ENCODE measurements at regions not wholly inside any gene's neighbourhood (a gene's known extent, or its start where the extent isn't known, plus 50 kb on each side); places are given as distances from the start of the nearest gene placed in this dataset.
"Not testable (repeated sequence)": the region's sequence is repeated elsewhere in the genome, so short reads cannot be mapped to it uniquely, and the experiment has no call there.

DNA sequence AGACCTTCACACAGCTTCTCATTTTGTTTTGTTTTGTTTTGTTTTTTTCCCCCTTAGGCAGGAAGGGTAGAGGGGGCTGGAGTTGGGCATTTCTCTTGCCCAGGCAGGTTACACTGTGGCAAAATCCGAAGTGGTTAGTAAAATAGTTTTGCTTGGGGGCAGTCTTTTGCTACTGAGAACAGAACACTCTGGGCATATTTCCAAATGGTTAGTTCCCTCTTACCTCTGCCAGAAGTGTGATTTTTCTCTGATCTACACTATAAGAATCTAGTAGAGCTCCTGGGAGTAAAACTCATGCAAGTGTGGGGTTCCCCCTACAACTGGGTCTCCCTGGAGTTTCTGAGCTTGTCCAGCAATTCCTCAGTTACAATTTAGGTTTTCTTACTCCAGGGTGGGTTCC lies 61.7 kb downstream of the NPS start:
- CTCF ChIA-PET: no interaction called here
- no peak overlapping the region for H3K27ac Mint-ChIP-seq
- no peaks in the 10 kb centered on the region for H3K27me3 Mint-ChIP-seq
- H3K36me3 Mint-ChIP-seq (ENCODE audit: low read depth): no peaks in the 10 kb centered on the region
- no peaks in the 10 kb centered on the region for H3K9me3 Mint-ChIP-seq
- H3K4me1 Mint-ChIP-seq: no peaks in the 10 kb centered on the region
- DNase-seq: no peak
- no peak overlapping the region for H3K4me3 Mint-ChIP-seq
- POLR2A ChIA-PET: no interaction called here

DNA sequence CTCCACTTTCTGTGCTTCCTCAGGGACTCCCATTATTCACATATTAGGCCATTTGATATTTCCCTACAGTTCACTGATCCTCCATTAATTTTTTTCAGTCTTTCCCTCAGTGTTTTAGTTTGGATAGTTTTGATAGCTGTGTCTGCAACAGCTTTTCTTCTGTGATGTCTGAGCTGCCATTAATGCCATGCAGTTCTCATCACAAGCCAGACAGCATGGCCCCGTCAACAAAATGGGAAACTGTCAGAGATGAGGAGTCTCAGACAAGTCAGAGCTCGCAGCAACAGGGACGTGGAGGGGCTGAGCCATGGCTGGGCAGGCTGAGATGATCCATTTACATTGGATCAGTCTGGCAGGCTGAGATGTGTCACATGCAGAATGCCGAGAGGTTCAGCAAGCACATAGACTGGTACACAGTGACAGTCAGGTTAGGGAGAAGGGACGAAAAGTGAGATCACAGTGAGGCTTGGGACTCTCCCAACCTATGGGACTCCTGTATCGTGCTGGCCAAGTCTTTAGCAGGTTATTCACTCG lies 65.4 kb downstream of the NPS start:
- H3K4me1 Mint-ChIP-seq: no peaks in the 10 kb centered on the region
- no peaks in the 10 kb centered on the region for H3K27me3 Mint-ChIP-seq
- DNase-seq: no peak
- H3K27ac Mint-ChIP-seq: no peak overlapping the region
- POLR2A ChIA-PET: no interaction called here
- CTCF ChIA-PET: no interaction called here
- H3K36me3 Mint-ChIP-seq (ENCODE audit: low read depth): no peaks in the 10 kb centered on the region
- no peaks in the 10 kb centered on the region for H3K9me3 Mint-ChIP-seq
- no peak overlapping the region for H3K4me3 Mint-ChIP-seq

DNA sequence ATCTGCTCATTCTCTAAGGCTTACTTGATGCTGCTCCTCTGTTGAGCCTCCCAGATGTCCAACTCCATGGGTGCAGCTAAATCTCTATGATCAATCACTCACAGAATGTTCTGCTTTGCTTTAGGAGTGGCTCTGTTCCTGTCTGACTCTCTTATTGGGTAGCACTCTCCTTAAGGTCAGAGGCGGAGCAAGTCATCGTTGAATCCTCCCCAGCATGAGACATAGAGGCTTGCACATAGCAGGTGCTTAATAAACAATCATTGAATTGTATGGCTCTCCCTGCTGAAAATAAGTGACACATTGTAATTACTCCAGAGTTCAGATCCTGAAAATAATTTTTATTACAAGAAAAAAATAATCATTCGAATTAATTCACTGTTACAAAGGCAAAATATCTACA lies 69.7 kb downstream of the NPS start:
- no peak overlapping the region for H3K4me3 Mint-ChIP-seq
- no peak overlapping the region for H3K27ac Mint-ChIP-seq
- H3K36me3 Mint-ChIP-seq (ENCODE audit: low read depth): no peaks in the 10 kb centered on the region
- H3K27me3 Mint-ChIP-seq: no peaks in the 10 kb centered on the region
- ChIA-PET CTCF (no interaction called here), POLR2A (no interaction called here)
- no peaks in the 10 kb centered on the region for H3K9me3 Mint-ChIP-seq
- no peak for DNase-seq
- H3K4me1 Mint-ChIP-seq: no peaks in the 10 kb centered on the region

DNA sequence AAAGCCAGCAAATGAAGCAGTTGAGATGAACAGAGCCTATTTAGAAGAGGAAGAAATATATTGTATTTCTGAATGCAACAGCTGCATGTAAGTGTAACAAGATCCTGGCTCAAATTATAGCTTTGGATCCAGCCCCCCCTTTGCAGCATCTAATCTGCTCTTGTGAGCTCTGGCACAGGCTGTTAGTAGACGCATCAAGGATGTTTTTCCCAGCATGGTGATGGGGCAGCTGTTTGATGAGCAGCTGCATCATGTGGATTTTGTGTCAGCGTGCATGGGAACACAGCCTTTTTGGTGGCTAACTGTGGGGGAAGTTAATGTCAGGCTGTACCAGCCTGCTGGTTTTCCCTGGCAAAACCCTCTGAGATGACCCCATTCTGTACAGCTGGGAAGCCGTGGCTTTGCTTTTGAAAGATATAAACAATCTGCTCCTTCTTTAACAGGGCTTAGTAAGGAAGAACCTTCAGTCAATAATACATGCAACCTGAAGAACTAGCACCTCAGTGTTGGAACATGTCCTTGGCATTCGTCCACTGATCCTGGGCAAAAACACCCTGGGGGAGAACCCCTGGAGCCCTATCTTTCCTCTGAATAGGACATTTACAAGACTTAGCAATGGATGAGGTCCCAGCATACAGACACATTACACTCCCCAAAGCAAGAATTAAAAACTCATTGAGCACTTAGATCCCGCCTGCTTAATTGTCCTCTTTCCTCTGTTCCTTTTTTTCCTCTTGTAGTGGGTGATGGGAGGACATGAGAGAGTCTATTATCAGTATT lies 70.6 kb downstream of the NPS start:
- Mint-ChIP-seq H3K36me3 (ENCODE audit: low read depth) (no peaks in the 10 kb centered on the region), H3K4me3 (no peak overlapping the region), H3K27ac (no peak overlapping the region), H3K4me1 (no peaks in the 10 kb centered on the region), H3K9me3 (no peaks in the 10 kb centered on the region), H3K27me3 (no peaks in the 10 kb centered on the region)
- ChIA-PET CTCF (no interaction called here), POLR2A (no interaction called here)
- DNase-seq: no peak

DNA sequence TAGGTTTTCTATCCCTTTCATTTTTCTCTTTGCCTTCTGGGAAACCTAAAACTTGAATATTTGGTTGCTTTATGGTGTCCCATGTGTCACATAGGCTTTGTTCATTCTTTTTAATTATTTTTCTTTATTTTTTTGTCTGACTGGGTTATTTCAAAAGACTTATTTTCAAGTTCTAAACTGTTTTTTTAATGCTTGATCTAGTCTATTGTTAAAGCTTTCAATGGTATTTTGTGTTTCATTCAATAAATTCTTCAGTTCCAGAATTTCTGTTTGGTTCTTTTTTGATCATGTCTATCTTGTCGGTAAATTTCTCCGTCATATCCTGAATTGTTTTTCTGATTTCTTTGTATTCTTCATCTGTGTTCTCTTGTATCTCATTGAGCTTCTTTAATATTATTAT lies 86.8 kb downstream of the NPS start:
- H3K9me3 Mint-ChIP-seq: peaks cover 22% of the 10 kb centered on the region
- no peaks in the 10 kb centered on the region for H3K36me3 Mint-ChIP-seq (ENCODE audit: low read depth)
- no peak overlapping the region for H3K27ac Mint-ChIP-seq
- H3K4me3 Mint-ChIP-seq: no peak overlapping the region
- no peak for DNase-seq
- ChIA-PET POLR2A (no interaction called here), CTCF (no interaction called here)
- H3K4me1 Mint-ChIP-seq: no peaks in the 10 kb centered on the region
- no peaks in the 10 kb centered on the region for H3K27me3 Mint-ChIP-seq

DNA sequence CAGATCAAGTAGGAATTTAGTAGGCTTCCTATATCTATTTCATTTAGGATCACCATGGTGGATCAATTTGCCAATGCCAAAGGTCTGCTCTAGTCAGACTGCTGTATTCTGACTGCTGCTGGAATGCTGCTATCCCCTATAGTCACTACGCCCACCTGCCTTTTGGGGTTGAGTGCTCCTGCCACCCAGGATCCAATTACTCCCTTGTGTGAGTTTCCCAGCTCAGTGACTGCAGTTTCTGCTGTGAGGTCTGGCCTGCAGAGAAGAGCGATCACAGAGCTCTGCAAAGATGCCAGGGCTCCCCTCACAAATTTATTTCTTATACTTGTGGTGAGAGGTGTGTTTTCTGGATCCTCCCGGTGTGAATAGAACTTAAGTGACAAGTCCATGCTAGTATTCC lies 88.1 kb upstream of the FOXI2 start:
- Mint-ChIP-seq H3K36me3 (ENCODE audit: low read depth) (no peaks in the 10 kb centered on the region), H3K9me3 (no peaks in the 10 kb centered on the region), H3K4me1 (no peaks in the 10 kb centered on the region), H3K4me3 (no peak overlapping the region), H3K27me3 (no peaks in the 10 kb centered on the region), H3K27ac (no peak overlapping the region)
- POLR2A ChIA-PET: no interaction called here
- no peak for DNase-seq
- CTCF ChIA-PET: no interaction called here

DNA sequence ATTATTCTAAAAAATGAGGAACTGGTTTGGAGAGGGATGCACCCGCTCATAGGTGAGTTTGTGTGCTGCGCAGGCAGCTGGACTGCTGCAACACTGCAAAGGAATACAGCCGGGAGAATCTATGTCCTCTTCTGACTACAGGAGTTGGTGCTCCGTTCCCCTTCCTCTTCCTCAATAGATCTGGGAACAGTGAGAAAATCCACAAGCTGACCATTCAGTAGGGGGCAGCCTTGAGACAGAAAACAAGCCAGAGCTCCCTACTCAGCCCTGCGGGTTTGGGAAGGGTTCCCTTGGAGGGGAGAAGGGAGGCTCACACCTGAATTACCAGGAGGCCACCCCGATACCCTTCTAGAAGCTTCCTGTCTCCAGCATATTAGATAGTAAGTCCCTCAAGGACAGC lies 87.3 kb upstream of the FOXI2 start:
- POLR2A ChIA-PET: no interaction called here
- Mint-ChIP-seq H3K36me3 (ENCODE audit: low read depth) (no peaks in the 10 kb centered on the region), H3K4me3 (no peak overlapping the region), H3K4me1 (no peaks in the 10 kb centered on the region), H3K27me3 (no peaks in the 10 kb centered on the region), H3K9me3 (no peaks in the 10 kb centered on the region), H3K27ac (no peak overlapping the region)
- CTCF ChIA-PET: interaction anchor here (1.0 kb wide), 1 partner anchor 204 kb away, joined by 3 read pairs; no protein-coding TSS in a partner anchor
- DNase-seq: no peak

DNA sequence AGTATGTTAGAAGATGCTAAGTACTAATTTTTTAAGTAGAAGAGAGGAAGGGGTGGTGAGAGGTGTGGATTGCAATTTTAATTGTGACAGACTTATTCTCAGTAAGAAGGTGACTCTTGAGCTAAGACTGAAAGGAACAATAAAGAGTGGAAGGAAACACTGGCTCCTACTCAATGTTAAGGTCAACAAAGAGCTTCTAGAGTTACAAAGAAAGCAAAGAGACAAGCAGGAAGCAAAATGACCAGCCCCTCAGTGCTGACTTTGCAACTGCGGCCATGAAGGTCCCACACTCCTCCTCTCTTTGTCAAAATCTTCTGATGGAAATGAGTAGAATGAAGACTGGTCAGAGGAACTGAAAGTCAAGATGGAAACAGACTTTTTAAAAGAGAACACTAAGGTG lies 79.9 kb upstream of the FOXI2 start:
- no peak overlapping the region for H3K27ac Mint-ChIP-seq
- H3K4me1 Mint-ChIP-seq: no peaks in the 10 kb centered on the region
- no peak overlapping the region for H3K4me3 Mint-ChIP-seq
- ChIA-PET CTCF (no interaction called here), POLR2A (no interaction called here)
- no peaks in the 10 kb centered on the region for H3K36me3 Mint-ChIP-seq (ENCODE audit: low read depth)
- no peaks in the 10 kb centered on the region for H3K27me3 Mint-ChIP-seq
- no peaks in the 10 kb centered on the region for H3K9me3 Mint-ChIP-seq
- no peak for DNase-seq

DNA sequence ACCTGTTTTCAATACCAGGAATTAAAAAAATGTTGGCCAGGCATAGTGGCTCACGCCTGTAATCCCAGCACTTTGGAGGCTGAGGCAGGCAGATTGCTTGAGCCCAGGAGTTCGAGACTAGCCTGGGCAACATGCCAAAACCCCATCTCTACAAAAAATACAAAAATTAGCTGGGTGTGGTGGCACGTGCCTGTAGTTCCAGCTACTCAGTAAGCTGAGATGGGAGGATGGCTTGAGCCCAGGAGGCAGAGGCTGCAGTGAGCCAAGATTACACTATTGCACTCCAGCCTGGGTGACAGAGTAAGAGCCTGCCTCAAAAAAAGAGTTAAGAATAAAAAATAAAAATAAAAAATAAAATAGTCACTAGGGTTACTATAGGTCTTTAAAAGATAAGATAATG lies 60.6 kb upstream of the FOXI2 start:
- CTCF ChIA-PET, H3K27me3 Mint-ChIP-seq: not testable (repeated sequence)

DNA sequence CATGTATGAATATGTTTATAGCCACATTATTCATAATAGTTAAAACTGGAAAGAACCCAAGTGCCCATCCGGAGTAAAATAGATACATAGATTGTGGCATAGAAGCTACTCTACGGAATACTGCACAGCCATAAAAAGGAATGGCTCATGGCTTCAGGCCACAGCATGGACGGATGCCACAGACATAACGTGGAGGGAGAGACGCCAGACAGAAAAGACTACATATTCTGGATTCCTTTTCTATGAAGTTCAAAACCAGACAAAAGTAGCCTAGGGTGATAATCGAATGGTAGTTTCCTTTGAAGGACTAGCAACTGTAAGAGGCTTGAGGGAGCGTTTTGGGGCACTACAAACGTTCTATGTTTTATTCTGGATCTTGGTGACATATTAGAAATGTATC lies 58.9 kb upstream of the FOXI2 start:
- no peaks in the 10 kb centered on the region for H3K27me3 Mint-ChIP-seq
- ChIA-PET POLR2A (no interaction called here), CTCF (no interaction called here)
- H3K9me3 Mint-ChIP-seq: no peaks in the 10 kb centered on the region
- no peak overlapping the region for H3K4me3 Mint-ChIP-seq
- H3K4me1 Mint-ChIP-seq: no peaks in the 10 kb centered on the region
- DNase-seq: no peak
- H3K36me3 Mint-ChIP-seq (ENCODE audit: low read depth): no peaks in the 10 kb centered on the region
- H3K27ac Mint-ChIP-seq: no peak overlapping the region

More for the DNA sequence above, 60.6 kb upstream of the FOXI2 start:
- H3K4me3 Mint-ChIP-seq; H3K36me3 Mint-ChIP-seq (ENCODE audit: low read depth); H3K27ac Mint-ChIP-seq; DNase-seq; H3K9me3 Mint-ChIP-seq; H3K4me1 Mint-ChIP-seq; POLR2A ChIA-PET: not testable (repeated sequence)

DNA sequence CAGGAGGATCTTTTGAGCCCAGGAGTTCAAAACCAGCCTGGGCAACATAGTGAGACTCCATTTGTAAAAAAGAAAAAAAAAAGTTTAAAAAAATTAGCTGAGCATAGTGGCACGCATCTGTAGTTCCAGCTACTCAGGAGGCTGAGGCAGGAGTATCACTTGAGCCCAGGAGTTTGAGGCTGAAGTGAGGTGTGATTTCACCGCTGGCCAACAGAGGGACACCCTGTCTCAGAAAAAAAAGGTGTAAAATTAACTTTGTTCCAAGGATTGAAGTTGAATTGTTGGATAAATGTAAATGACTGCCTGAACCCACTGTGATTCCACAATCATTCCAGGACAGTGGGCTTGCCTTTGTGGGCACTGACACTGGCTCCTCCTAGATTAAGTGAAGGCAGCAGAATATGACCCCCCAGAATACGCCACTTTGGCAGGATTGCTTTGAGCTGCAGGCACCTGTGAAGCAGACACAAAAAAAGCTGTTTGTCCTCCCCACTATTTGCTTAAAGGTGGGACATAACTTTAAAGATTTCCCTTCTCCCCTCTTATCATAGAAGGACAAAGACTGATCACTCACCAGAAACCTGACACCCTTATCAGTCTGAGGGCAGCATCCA lies 57.2 kb upstream of the FOXI2 start:
- H3K27me3 Mint-ChIP-seq: no peaks in the 10 kb centered on the region
- H3K27ac Mint-ChIP-seq: no peak overlapping the region
- CTCF ChIA-PET: interaction anchor here (1.7 kb wide), 1 partner anchor 174 kb away, joined by 7 read pairs; no protein-coding TSS in a partner anchor
- H3K4me3 Mint-ChIP-seq: no peak overlapping the region
- H3K9me3 Mint-ChIP-seq: no peaks in the 10 kb centered on the region
- DNase-seq: no peak
- no peaks in the 10 kb centered on the region for H3K36me3 Mint-ChIP-seq (ENCODE audit: low read depth)
- H3K4me1 Mint-ChIP-seq: no peaks in the 10 kb centered on the region
- POLR2A ChIA-PET: no interaction called here
